H1 (cell line): ENCODE measurements at regions not wholly inside any gene's neighbourhood (a gene's known extent, or its start where the extent isn't known, plus 50 kb on each side); places are given as distances from the start of the nearest gene placed in this dataset.

Source experiments
- CTCF ChIA-PET: fragments of 300-600 bp; sonication (Branson Sonifier 250); formaldehyde crosslinking; loops from one replicate; lab custom pipeline; 2021; ENCODE audit not compliant: partially characterized antibody; lab: Charles Lee
- POLR2A ChIA-PET: fragments of 300-600 bp; sonication (Branson Sonifier 250); formaldehyde crosslinking; loops from one replicate; lab custom pipeline; 2021; ENCODE audit warnings: inconsistent platforms; ENCODE audit not compliant: partially characterized antibody; lab: Charles Lee
- DNase-seq, 2 experiments: peaks; one replicate each; pipeline versions ENCODE4 v3.0.0 to v3.0.0-alpha.2; 2010 to 2022; ENCODE audit warnings: low spot score in 2 of 2, low read depth in 1 of 2, mixed read lengths in 1 of 2
- FAIRE-seq: peaks from 2 replicates; lab custom pipeline; 2011; peaks lifted over from hg19 to GRCh38; lab: Jason Lieb, UNC
- H2AFZ ChIP-seq: 2 replicates; pipeline ENCODE4 v1.8.1; 2012; ENCODE audit warnings: low read length, inconsistent platforms
- H2AK5ac ChIP-seq: 2 replicates; pipeline ENCODE4 v1.6.1; 2013; ENCODE audit warnings: low read depth, low read length
- H2BK120ac ChIP-seq: replicated peaks from 2 replicates; pipeline ENCODE3; 2013; ENCODE audit warnings: low read depth, low read length, inconsistent platforms
- H2BK12ac ChIP-seq: 2 replicates; pipeline ENCODE4 v1.6.1; 2013; ENCODE audit warnings: low read depth, low read length
- H2BK15ac ChIP-seq: 2 replicates; pipeline ENCODE4 v1.6.1; 2013; ENCODE audit warnings: low read length
- H2BK20ac ChIP-seq: 2 replicates; pipeline ENCODE4 v1.6.1; 2013; ENCODE audit warnings: low read length
- H2BK5ac ChIP-seq: 2 replicates; pipeline ENCODE4 v1.6.1; 2013; ENCODE audit warnings: low read depth, low read length
- H3K14ac ChIP-seq: 2 replicates; pipeline ENCODE4 v1.6.1; 2013; ENCODE audit warnings: inconsistent platforms; ENCODE audit not compliant: insufficient read length
- H3K18ac ChIP-seq: 2 replicates; pipeline ENCODE4 v1.6.1; 2013; ENCODE audit warnings: low read length; ENCODE audit errors: extremely low read depth
- H3K23ac ChIP-seq: 2 replicates; pipeline ENCODE4 v1.6.1; 2013; ENCODE audit warnings: inconsistent platforms; ENCODE audit not compliant: insufficient read length
- H3K23me2 ChIP-seq: 2 replicates; pipeline ENCODE4 v1.6.1; 2013; ENCODE audit warnings: low read depth, low read length
- H3K27ac ChIP-seq: 2 replicates; pipeline ENCODE4 v1.6.1; 2011; ENCODE audit warnings: low read depth, low read length, inconsistent platforms
- H3K27me3 ChIP-seq, 4 experiments: replicated peaks in 1 of 4; 1 replicate in 1 of 4; 2 replicates in 3 of 4; pipeline versions ENCODE4 v1.6.1 to v1.8.1; 2011 to 2013; ENCODE audit warnings: low read length in 3 of 4, mild to moderate bottlenecking in 3 of 4, inconsistent platforms in 2 of 4, mixed read lengths in 2 of 4, moderate library complexity in 1 of 4; ENCODE audit not compliant: control insufficient read depth in 3 of 4, insufficient read depth in 3 of 4; ENCODE audit errors: extremely low read depth in 1 of 4
- H3K36me3 ChIP-seq, 4 experiments: 2 replicates each; pipeline versions ENCODE4 v1.6.1 to v1.8.1; 2011 to 2013; ENCODE audit warnings: mild to moderate bottlenecking in 4 of 4, low read length in 3 of 4, moderate library complexity in 2 of 4, control low read depth in 1 of 4, inconsistent platforms in 1 of 4; ENCODE audit not compliant: insufficient read depth in 4 of 4, control insufficient read depth in 2 of 4
- H3K4ac ChIP-seq: replicated peaks from 2 replicates; pipeline ENCODE3; 2013; ENCODE audit warnings: low read length, low read depth, mixed read lengths, inconsistent platforms; ENCODE audit not compliant: insufficient read length
- H3K4me1 ChIP-seq, 4 experiments: replicated peaks in 1 of 4; 1 replicate in 1 of 4; 2 replicates in 3 of 4; pipeline versions ENCODE4 v1.6.1 to v1.8.1; 2011 to 2013; ENCODE audit warnings: low read length in 3 of 4, inconsistent platforms in 2 of 4, mixed read lengths in 1 of 4; ENCODE audit not compliant: insufficient read depth in 4 of 4, control insufficient read depth in 3 of 4
- H3K4me2 ChIP-seq, 2 experiments: 2 replicates each; pipeline versions ENCODE4 v1.6.1 to v1.8.1; 2011 to 2013; ENCODE audit warnings: low read depth in 2 of 2, low read length in 2 of 2, control low read depth in 1 of 2, inconsistent platforms in 1 of 2, mild to moderate bottlenecking in 1 of 2; ENCODE audit not compliant: insufficient read depth in 1 of 2
- H3K4me3 ChIP-seq, 4 experiments: fragments of 200-600, 300-600 bp in 1 of 4; sonication (generic), shearing (Covaris generic), sonication (Bioruptor Twin) in 1 of 4; 2 replicates each; pipeline versions ENCODE4 v1.5.1 to v1.8.1; 2011 to 2016; ENCODE audit warnings: low read length in 4 of 4, low read depth in 3 of 4, control low read depth in 2 of 4, inconsistent platforms in 2 of 4, mild to moderate bottlenecking in 2 of 4, mixed read lengths in 1 of 4, moderate library complexity in 1 of 4; ENCODE audit not compliant: insufficient read depth in 2 of 4; ENCODE audit errors: extremely low read depth in 1 of 4
- H3K56ac ChIP-seq: replicated peaks from 2 replicates; pipeline ENCODE3; 2013; ENCODE audit warnings: low read depth, mild to moderate bottlenecking, mixed read lengths, low read length, inconsistent platforms; ENCODE audit not compliant: insufficient read length
- H3K79me1 ChIP-seq: 2 replicates; pipeline ENCODE4 v1.6.1; 2013; ENCODE audit warnings: low read depth, low read length, control low read depth
- H3K79me2 ChIP-seq, 2 experiments: 2 replicates each; pipeline versions ENCODE4 v1.6.1 to v1.8.1; 2012 to 2013; ENCODE audit warnings: low read length in 2 of 2, mild to moderate bottlenecking in 2 of 2, inconsistent platforms in 1 of 2; ENCODE audit not compliant: insufficient read depth in 2 of 2, control insufficient read depth in 1 of 2
- H3K9ac ChIP-seq, 4 experiments: replicated peaks in 1 of 4; 1 replicate in 1 of 4; 2 replicates in 3 of 4; pipeline versions ENCODE4 v1.6.1 to v1.8.1; 2011 to 2013; ENCODE audit warnings: low read depth in 3 of 4, low read length in 3 of 4, control low read depth in 2 of 4, mild to moderate bottlenecking in 2 of 4, moderate library complexity in 2 of 4, inconsistent platforms in 1 of 4; ENCODE audit errors: extremely low read depth in 1 of 4
- H3K9me3 ChIP-seq, 2 experiments: 2 replicates each; pipeline versions ENCODE4 v1.6.1 to v1.8.1; 2012 to 2013; ENCODE audit warnings: mild to moderate bottlenecking in 2 of 2, moderate library complexity in 2 of 2, control low read depth in 1 of 2, inconsistent platforms in 1 of 2, low read depth in 1 of 2, low read length in 1 of 2, mixed read lengths in 1 of 2; ENCODE audit not compliant: insufficient read depth in 2 of 2
- H4K20me1 ChIP-seq, 2 experiments: replicated peaks in 1 of 2; 2 replicates each; pipeline versions ENCODE3 to v1.8.1; 2011 to 2013; ENCODE audit warnings: inconsistent platforms in 2 of 2, low read length in 2 of 2, mild to moderate bottlenecking in 1 of 2; ENCODE audit not compliant: insufficient read depth in 2 of 2, control insufficient read depth in 1 of 2
- H4K5ac ChIP-seq: 2 replicates; pipeline ENCODE4 v1.6.1; 2013; ENCODE audit warnings: low read length, low read depth, mixed read lengths, inconsistent platforms; ENCODE audit not compliant: insufficient read length
- H4K8ac ChIP-seq: 2 replicates; pipeline ENCODE4 v1.8.0; 2013; ENCODE audit warnings: mild to moderate bottlenecking, moderate library complexity, low read length, inconsistent platforms; ENCODE audit not compliant: insufficient read depth; ENCODE audit errors: extremely low read depth
- H4K91ac ChIP-seq: replicated peaks from 2 replicates; pipeline ENCODE3; 2013; ENCODE audit warnings: low read length, mixed read lengths, inconsistent platforms; ENCODE audit not compliant: insufficient read length
- EP300 ChIP-seq, 2 experiments: IDR thresholded peaks; 1 replicate in 1 of 2; 2 replicates in 1 of 2; pipeline ENCODE4 v1.6.1; 2011 to 2012; ENCODE audit warnings: low read depth in 2 of 2, low read length in 2 of 2, mild to moderate bottlenecking in 2 of 2, borderline replicate concordance in 1 of 2, inconsistent platforms in 1 of 2, moderate library complexity in 1 of 2
- HDAC2 ChIP-seq, 2 experiments: fragments of 300-600 bp in 1 of 2; sonication (generic) in 1 of 2; IDR thresholded peaks; 2 replicates each; pipeline ENCODE4 v1.6.1; 2011 to 2012; ENCODE audit warnings: low read depth in 2 of 2, low read length in 2 of 2, mild to moderate bottlenecking in 2 of 2, moderate library complexity in 2 of 2, borderline replicate concordance in 1 of 2, inconsistent platforms in 1 of 2
- MAFK ChIP-seq: IDR thresholded peaks from 2 replicates; pipeline ENCODE4 v1.6.1; 2012; ENCODE audit warnings: low read depth, mild to moderate bottlenecking, improper control_type of control experiment, low read length
- SP2 ChIP-seq: IDR thresholded peaks from 2 replicates; pipeline ENCODE4 v1.6.1; 2012; ENCODE audit warnings: mild to moderate bottlenecking, low read length, inconsistent platforms
- SUZ12 ChIP-seq: fragments of 200-600 bp; sonication (generic); IDR thresholded peaks from 2 replicates; pipeline ENCODE4 v1.6.1; 2012; ENCODE audit warnings: mild to moderate bottlenecking, inconsistent platforms, low read length, moderate library complexity, mixed read lengths
- WGBS, 2 experiments: shearing (Covaris generic) in 1 of 2; methylation state at CpG; one replicate each; pipeline versions ENCODE4 v1.1.6 to v1.1.7; 2013 to 2015; ENCODE audit warnings: low lambda C conversion rate in 2 of 2, mixed read lengths in 2 of 2, inconsistent platforms in 1 of 2, low coverage in 1 of 2, missing lambda C conversion rate in 1 of 2; ENCODE audit not compliant: insufficient replicate concordance in 2 of 2, insufficient coverage in 1 of 2, insufficient read length in 1 of 2; ENCODE audit errors: extremely low coverage in 1 of 2, missing lambda C conversion rate in 1 of 2; 5-methylcytosine and 5-hydroxymethylcytosine counted together
- TF ChIP-seq, protein P1 (sequence below): IDR thresholded peaks from 2 replicates; pipeline ENCODE4 v1.6.1; 2011; ENCODE audit warnings: low read length, improper control_type of control experiment

DNA sequence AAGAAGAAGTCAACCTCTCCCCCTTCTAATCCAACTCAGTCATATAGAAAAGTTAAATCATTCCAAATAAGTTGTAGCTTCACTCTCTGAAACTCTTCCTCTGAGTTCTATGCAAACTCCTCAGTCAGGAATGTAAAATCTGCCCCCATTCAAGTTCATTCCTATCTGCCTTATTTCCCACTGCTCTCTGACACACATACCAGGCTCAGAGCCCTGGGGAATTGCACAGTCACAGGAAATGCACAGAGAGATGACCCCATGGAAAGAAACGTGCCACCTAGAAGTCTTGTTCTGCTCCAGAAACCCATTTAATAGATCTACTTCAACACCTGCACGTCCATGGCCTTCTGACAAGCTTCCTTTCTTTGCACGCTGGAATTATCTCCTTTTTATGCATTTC, 236.0 kb upstream of the VCX3A start:
- ChIA-PET CTCF (no interaction called here), POLR2A (no interaction called here)
- H2BK15ac ChIP-seq: no peak overlapping the region
- H3K9ac ChIP-seq: no peak overlapping the region
- no peak overlapping the region for H4K91ac ChIP-seq
- 84% methylated on average over 3 of the region's 3 CpGs; no CpG with 5 or more reads in 1 of the 2 experiments for WGBS, 2 experiments
- H2AK5ac ChIP-seq: no peak overlapping the region
- H3K36me3 ChIP-seq: no peaks in the 10 kb centered on the region
- H3K9me3 ChIP-seq: no peaks in the 10 kb centered on the region
- H3K4me2 ChIP-seq: no peak overlapping the region
- no peak overlapping the region for H3K18ac ChIP-seq
- TF ChIP-seq, protein P1, sequence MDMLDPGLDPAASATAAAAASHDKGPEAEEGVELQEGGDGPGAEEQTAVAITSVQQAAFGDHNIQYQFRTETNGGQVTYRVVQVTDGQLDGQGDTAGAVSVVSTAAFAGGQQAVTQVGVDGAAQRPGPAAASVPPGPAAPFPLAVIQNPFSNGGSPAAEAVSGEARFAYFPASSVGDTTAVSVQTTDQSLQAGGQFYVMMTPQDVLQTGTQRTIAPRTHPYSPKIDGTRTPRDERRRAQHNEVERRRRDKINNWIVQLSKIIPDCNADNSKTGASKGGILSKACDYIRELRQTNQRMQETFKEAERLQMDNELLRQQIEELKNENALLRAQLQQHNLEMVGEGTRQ: no peak
- no peak for TF ChIP-seq SUZ12
- no peak for TF ChIP-seq HDAC2 (IDR thresholded peaks at IDR 0.05; ENCODE audit: borderline replicate concordance in 1 of 2, low read depth in 2 of 2, low read length in 2 of 2)
- no peak for TF ChIP-seq MAFK
- TF ChIP-seq SP2: no peak
- TF ChIP-seq EP300 (IDR thresholded peaks at IDR 0.05; ENCODE audit: borderline replicate concordance in 1 of 2, low read depth in 2 of 2, low read length in 2 of 2): no peak
- H4K5ac ChIP-seq: no peak overlapping the region
- H3K79me1 ChIP-seq: no peaks in the 10 kb centered on the region
- no peak overlapping the region for H2BK120ac ChIP-seq
- H3K56ac ChIP-seq: no peak overlapping the region
- H3K14ac ChIP-seq: no peak overlapping the region
- H3K23me2 ChIP-seq: no peaks in the 10 kb centered on the region
- H3K23ac ChIP-seq: no peak overlapping the region
- no peaks in the 10 kb centered on the region for H4K20me1 ChIP-seq
- no peaks in the 10 kb centered on the region for H3K4me1 ChIP-seq
- no peak overlapping the region for H2AFZ ChIP-seq
- DNase-seq (no peak), FAIRE-seq (no peak)
- H3K79me2 ChIP-seq: no peaks in the 10 kb centered on the region
- no peak overlapping the region for H4K8ac ChIP-seq
- no peak overlapping the region for H2BK12ac ChIP-seq
- H3K4ac ChIP-seq: no peak overlapping the region
- no peaks in the 10 kb centered on the region for H3K27me3 ChIP-seq
- no peak overlapping the region for H2BK5ac ChIP-seq
- no peak overlapping the region for H3K27ac ChIP-seq
- H2BK20ac ChIP-seq: no peak overlapping the region
- no peak overlapping the region for H3K4me3 ChIP-seq
